Activated gamma-delta T cell treated with Interleukin-2 at 50 U/mL for 16 hours (primary cell): ENCODE measurements at regions not wholly inside any gene's neighbourhood (a gene's known extent, or its start where the extent isn't known, plus 50 kb on each side); places are given as distances from the start of the nearest gene placed in this dataset.

Experiments used
- DNase-seq: peaks from one replicate; pipeline ENCODE4 v3.0.0-alpha.2; 2020

DNA sequence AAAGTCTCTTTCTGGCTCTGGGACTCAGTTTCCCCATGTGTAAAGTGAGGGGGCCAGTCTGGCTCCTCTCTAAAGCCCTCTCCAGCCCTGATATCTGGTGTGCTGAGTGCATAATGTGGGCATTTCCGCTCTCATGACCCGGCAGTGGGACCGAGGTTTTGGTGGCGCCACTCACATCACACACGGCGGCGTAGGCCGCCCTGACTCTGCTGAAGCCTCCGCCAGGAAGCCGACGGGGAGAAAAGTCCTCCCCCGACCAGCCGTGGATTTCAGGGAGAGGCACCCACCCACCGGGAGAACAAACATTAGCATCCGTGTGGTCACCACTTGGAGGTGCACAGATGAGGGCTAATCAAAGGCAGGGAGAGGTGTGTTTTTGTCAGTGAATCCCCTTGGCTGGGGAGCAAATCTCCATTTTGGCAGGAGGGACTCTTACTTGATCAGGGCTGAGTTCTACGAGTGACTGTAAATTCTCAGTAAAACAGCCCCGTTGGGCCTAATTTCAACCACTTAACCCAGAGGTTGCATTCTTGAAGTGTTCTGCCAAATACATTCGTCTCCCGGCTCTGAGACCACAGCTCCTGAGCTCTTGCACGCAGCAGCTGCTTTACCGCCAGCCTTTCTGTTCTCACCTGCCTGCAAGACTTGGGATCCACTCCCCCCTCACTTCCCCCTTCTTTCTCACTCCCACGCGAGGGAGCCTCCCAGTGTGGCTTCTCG, 118.2 kb downstream of the FOXD2 start:
- DNase-seq = no peak

DNA sequence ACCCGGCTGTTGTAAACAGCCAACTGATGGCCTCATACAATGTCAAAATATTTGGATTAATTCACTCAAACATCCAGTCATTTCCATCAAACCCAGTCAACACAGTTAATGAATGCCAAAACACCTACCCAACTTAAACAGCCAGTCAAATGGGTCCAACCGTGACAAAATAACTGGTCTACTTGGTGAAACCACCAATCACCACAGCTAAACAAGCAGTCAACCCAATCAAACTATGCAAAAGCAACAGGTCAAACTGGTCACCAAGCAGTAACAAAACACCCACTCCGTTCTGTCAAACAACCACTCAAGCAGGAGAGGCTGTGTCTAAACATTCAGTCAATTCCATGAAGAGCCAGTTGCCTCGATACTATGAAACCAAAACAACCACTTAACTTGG, 119.2 kb downstream of the FOXD2 start:
- no peak for DNase-seq

DNA sequence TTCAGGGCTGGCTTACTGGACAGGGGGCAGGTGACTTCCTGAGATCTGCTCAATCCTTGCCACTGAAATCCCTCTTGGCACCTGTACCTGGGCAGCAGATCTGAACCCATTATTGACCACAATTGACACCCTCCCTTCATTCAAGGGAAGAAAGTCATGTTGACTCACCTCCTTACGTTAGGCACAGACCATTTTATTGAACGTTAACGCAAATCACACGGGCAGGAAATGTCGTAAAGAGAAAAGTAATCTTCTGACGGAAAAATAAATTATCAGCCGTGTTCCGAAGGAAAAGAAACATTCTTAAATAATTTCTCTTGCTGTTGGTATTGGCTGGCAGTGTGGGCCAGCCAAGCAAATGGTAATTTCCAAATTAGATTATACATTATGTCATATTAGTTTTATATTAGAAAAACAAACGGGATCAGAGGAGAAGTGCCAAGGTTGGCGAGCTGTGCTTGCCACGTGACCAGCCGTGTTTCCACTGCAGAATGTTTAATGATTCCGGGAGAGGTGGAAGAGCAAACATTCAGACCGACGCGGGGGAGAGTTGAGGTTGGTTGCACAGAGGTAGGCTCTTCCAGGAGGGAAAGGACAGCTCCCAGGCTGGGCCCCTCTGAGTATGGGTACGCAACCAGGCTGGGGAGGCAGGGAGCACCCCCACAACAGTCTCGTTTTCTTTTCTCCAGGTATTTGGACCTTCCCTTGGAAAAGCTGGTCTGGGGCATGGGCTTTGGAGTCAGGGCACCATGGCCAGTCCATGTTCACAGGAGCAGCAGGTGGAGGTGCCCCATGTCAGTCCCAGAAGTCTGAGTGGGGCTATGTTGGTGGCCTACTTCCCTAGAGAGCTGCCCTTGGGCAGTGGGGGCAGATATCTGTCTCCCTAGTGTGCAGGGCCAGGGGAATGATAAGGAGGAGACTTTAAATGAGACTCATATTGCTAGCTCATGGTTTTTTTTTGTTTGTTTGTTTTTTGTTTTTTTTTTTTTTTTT, 121.1 kb downstream of the FOXD2 start:
- DNase-seq = no peak

DNA sequence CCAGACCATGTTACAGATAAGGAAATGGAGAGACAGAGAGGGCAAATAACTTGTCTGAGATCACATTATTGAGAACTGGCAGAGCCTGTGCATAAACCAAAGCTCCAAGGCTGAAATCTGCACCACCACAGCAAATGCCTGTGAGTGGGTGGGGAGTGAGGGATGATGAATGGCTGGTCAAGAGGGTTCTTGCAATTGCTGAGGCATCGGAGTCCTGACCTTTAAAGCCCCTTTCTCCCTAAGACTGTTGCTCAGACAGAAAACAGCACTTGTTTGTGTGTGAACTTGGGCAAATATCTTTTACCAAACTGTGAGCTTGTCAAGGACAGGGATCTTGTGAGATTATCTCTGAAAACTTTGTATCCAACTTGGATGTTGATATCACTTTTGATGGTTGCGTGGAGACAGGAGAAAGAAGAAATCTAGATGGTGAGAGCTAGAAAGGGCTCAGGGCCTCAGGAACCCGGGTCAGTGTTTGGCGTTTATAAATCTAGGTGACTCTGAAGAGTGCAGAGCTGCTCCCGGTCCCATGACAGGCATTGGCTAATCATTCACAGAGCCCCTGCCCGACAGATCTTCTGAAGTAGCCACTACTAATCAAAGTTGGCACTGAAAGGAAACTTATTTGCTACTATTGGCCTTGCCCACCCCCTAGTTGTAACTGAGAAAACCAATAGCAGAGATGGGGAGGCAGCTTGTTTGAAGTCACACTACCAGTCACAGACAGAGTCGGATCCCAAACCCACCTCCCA, 122.3 kb downstream of the FOXD2 start:
- DNase-seq = no peak

DNA sequence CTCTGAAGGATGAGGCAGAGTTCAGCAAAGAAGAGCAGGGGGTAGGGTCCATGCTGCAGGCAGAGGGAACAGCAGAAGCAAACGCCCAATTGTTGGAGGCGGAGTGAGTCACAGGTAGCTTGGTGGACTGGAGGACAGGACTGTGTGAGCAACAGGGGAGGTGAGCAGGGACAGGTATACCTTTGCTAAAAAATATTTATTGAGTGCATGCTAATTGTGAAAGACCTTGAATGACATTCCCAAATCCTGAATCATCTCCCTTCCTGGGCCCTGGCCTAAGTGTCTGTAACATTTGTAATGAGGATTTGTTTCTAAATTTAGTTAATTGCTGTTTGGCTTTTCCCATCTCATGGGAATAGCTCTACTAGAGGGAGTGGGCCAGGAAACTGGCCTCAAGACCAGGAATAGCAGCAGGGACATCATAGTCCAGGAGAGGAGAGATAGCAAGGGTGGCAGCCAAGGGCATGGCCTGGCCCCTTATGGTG, 123.7 kb downstream of the FOXD2 start:
- no peak for DNase-seq

DNA sequence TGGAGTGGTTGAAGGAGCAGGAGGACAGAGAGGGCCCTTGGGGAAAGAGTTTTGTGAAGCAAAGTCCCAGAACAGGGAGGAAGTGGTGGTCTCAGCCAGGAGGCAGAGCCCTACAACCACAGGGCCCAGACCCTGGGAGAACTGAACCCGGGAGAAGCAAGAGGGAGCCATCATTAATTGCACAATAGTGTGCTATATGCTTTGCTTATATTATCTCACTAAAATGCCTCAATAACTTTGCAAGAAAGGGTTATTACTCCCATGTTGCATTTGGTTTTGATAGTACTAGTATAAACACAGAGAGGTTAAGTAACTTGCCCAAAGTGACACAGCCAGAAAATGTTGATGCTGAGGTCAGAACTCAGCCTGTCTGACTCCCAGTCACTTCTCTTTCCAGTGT, 124.3 kb downstream of the FOXD2 start:
- DNase-seq = no peak

DNA sequence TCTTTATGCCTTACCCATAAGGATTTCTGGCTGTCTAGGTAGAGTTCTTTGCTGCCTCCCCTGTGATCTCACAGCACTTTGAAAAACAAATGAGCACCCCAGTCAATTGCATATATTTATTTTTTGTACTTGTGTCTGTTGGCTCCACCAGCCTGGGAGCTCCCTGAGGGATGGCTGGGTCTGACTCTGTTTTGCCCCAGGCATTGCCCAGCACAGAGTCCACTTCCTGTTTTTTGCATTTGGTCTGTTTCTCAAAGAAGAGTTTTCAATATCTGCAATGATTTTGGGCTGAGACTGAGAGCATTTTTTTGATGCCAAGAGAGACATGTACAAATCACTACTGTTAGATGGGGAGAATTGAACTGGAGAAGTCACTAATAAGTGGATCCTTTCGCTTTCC, 125.0 kb downstream of the FOXD2 start:
- DNase-seq = no peak

DNA sequence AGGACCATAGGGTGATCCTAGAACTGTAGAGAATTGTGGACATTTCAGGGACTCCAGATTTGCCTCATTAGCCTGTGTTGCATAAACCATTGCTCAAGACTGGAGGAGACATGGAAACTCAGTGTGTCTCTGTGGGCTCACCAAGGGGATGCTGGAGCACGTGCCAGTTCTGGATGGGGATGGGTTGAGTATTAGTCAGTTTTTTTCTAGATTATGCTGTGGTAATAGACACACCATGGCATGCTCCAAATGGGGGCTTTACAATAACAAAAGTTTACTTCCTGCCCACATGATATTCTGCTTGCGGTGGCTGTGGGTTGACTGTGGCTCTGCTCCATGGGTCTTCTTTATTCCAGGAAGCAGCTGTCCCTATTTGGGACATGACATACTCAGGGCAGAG, 125.4 kb downstream of the FOXD2 start:
- no peak for DNase-seq

DNA sequence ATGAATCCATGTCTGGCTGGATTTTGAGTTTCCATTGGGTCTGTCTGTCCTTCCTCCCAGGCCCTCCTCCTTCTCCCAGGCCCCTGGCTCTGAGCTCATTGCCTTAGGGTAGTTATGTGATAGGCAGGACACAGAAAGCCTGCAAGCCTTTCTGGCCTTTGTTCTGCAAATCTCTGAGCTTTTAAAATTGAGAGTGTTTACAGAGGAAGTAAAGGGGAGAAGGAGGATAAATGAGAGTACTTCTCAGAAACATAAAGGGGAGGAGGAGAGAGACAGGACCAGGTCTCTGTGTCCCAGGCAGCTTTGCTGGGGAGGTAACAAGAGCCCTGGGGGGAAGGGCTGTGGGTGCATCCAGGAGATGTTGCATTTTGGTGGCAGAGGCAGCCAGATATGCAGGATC, 126.7 kb downstream of the FOXD2 start:
- no peak for DNase-seq

DNA sequence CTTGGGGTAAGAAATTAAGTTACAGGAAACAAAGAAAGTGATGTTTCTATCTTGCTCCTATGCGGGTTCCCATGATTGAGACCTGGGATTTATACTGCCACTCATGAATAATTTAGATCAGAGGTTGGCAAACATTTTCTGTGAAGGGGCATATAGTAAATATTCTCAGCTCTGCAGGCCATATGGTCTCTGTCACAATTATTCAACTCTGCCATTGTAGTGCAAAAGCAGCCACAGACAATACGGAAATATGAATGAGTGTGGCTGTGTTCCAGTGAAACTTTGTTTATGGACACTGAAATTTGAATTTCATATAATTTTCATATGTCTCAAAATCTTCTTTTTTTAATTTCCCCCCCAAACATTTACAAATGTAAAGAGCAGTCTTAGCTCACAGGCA, 127.2 kb downstream of the FOXD2 start:
- DNase-seq = no peak

DNA sequence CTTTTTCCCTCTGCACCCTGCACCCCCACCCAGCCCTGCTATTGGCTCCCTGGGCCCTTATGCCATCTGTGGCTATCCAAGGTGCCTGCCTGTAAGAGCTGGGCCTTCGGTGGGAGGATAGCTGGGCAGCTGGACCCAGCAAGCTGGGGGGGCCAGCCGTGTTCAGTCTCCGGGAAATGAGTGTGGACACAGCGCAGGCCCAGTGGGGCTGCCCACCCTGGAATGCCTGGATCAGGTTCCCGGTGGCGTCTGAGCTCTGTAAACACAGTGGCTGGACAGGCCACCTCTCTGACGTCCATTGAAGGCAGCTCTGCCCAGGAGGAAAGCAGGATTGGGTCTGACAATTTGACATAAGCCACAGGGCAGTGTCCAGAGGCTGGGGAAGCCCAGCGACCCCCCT, 127.8 kb downstream of the FOXD2 start:
- no peak for DNase-seq

DNA sequence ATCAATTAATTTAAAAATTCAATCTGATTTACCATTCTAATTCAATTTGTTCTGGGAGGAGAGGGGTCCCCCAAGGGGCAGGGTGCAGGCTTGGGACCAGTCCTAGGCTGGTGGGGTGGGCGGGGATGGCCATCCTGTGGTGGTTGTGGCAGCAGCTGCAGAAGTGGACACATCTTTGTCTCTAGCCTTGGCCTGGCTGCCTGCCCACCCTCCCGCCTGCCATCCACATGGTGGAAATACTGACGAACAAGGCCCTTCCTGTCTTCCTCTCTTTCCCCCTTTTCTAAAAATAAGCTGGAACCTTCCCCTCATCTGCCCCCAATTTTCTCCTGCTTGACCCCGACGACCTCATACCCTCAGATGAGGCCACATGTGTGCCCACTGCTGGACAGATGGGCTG, 130.9 kb downstream of the FOXD2 start:
- no peak for DNase-seq

DNA sequence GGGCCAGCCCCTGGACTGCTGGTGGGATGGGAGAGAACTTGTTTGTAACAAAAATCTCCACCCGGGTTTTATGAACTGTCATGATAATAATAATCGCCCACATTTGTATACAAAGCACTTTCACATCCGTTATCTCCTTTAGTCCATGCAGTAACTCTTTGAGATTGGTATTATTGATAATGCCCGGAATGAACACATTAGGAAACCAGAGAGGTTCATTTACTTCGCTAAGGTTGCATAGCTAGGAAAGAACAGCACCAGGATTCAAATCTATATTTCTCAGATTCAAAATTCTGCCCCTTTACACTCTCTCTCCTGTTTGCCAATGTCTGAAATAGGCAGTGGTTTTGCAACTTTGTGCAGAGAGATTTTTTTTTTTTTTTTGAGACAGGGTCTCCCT, 131.4 kb downstream of the FOXD2 start:
- no peak for DNase-seq

DNA sequence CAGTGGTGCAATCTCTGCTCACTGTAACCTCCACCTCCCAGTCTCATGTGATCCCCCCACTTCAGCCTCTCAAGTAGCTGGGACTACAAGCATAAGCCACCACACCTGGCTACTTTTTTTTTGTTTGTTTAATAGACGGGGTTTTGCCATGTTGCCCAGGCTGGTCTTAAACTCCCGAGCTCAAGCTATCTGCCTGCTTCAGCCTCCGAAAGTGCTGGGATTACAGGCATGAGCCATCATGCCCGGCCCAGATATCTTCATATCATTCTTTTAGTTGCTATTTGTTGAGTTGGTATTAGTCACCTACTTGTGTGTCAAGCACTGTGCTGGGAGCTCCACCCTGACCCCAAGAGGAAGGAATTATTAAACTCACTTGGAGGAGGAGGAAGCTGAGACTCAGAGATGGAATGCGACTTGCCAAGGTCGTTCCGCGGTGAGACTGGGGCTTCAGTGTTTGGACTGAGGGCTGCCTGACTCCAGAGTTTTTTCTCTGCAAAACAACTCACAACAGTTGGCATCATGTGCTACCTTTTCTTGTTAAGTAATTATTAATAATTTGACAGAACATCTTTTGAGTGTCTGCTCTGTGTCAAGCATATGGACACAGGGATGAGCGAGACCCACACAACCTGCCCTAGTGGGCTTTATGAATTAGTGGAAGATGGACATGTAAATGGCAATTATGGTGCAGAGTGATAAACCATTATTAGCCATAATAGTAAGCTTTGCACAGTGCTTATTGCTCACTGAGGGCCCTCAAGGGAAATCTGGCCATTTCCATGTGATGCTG, 132.0 kb downstream of the FOXD2 start:
- no peak for DNase-seq

DNA sequence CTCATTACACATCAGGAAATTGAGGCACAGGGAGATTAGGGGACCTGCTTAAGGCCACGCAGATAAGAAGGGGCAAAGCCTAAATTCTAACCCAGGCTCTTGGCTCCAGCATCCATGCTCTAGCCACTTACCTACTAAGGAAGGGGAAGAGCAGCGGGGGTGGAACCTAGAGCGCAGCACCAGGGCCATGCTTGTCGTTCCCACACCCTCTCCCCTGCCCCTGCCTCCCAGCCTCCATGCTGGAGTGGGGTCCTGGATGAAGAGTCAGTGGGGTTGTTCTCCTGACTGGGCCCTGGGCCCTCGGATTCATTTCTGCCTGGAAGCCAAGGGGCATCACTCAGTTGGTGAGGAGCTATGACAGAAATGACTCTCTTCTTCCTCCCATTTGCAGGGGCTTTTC, 133.3 kb downstream of the FOXD2 start:
- no peak for DNase-seq

DNA sequence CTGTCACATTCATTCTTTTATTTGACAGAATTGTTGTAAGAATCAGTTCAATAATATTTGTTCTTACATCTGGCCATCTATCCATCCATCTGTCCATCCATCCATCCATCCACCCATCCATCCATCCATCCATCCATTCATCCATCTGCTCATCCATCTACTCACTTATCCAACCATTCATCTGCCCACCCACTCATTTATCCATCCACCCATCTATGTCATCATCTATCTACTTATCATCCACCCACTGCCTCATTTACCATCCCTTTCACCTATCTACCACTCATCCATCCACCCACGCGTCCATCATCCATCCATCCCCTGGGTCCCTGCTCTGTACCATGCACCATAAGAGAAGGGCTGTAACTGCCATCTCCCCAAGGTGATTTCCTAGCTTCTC, 134.1 kb downstream of the FOXD2 start:
- DNase-seq = no peak

DNA sequence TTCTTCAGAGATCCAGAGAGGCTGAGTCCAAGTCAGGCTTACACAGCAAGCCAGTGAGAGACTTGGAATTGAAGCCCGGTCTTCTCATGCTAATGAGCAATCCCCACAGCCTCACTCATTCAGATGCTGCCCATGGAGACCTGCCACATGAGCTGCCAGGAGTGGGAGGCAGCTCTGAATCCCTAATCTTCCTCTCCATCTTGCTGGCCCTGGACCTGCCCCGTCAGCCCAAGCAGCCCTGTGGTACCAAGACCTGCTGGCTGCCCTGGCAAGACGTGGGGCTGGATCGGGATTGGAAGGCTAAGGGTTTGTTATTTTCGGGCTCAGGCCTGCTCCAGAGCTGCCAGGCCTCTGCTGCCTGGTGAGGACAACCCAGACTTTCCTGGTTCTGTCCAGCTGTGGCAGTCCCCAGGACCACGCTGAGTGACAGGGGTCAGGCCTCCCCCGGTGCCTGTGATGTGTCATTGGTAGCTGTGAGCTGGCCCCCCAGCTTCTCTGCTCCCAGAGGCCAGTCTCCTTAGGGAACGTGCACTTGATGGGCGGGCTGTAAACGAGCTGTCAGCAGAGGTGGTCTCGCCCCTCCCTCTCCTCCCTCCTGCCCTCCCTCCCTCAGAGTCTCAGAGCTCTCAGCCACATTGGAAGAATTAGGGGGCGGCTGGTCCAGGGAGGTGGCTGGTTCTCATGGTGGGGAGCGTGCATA, 135.0 kb downstream of the FOXD2 start:
- DNase-seq = no peak

DNA sequence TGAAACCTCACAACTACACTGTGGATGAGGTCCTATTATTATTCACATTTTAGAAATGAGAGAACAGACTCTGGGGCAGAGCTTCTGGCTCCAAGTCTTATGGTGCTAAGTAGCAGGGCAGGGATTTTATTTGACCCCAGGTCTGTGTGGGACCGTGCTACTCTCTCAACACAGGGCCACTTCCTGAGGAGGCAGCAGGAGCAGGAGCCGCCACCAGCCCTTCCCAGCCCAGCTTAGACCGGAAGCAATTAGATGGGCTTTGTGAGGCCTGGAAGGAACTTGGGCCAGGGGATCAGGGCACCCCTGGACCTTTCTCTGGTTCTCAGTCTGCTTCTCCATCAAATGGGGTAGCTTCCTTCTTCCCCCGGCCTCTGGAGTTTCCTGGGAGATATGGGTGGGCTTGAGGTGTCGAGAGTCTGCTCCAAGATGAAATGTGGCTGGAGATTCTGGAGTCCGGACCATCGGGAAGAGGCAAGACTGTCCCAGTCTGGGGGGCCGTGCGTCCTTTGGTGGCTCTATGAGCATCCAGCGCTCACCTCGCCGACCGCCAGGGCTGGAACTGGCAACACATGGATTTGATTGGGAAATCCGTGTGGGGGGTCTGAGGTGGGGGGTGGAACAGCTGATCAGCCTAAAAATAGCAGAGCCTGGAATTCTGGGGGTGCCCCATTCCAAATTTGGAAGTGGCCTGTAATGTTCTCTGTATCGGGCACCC, 136.8 kb downstream of the FOXD2 start:
- DNase-seq = no peak

DNA sequence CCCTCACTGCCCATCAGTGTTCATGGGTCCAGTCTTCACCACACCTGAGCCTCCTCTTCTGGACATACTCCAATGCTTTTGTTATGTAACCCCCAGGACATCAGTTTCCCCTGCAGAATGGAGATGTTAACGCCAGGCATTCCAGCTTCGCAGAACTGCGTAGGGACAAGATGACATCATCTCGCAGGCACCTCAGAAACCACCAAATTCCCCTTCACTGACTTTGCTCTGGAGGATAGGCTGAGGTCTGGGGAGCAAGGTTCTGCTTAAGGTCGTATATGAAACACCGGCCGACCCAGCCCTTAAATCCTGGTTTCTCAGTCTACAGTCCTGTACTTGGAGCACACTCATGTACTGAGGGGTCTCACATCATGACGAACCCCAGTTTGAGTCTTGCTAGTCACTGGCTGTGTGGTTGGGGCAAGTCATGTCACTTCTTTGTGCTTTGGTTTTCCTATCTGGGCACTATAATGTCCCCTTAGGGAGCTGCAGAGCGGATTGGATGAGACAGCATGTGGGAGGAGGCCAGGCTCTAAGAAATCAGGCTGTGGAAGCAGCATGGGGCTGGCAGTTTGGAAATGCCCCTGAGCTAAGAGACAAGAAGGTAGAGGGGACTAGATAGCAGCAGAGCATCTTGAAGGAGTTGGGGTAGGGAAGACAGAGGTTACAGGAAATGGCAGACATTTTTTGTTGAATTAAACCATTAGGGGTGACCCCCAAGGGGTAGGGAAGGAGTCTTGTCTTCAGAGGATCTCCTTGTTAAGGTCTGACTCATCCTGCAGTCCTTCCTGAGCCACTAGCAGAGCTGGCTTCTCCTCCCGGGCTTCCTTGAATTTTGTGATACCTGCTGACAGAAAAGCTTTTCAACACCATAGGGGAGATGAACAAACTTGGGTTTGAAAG, 138.3 kb downstream of the FOXD2 start:
- DNase-seq = no peak

DNA sequence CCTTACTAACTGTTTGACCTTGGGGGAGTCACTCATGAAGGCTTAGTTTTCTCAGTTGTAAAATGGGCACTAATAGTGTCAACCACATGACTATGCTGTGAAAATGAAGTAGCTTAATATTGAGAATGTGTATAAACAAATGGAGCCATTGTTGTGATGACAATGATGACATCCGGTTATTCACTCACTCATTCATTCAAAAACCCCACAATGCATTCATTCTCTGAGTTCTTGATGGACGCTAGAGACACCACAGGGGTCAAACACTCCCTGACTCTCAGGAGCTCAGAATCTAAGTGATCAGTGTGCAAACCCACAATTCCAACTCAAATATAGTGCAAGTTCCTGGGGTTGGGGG, 138.9 kb downstream of the FOXD2 start:
- DNase-seq = no peak
